Uterus (tissue), 3 donors: ENCODE measurements at regions not wholly inside any gene's neighbourhood (a gene's known extent, or its start where the extent isn't known, plus 50 kb on each side); places are given as distances from the start of the nearest gene placed in this dataset.
"Not testable (repeated sequence)": the region's sequence is repeated elsewhere in the genome, so short reads cannot be mapped to it uniquely, and the experiment has no call there.

Source experiments
- DNase-seq, 2 donors: peaks; one replicate each; pipeline ENCODE4 v3.0.0-alpha.2; 2019 to 2020
- H3K27ac ChIP-seq, 2 donors: fragments of 200-600 bp; sonication (generic); 1 replicate in 1 of 2; 2 replicates in 1 of 2; pipeline ENCODE4 v1.5.1; 2016 to 2018
- H3K27me3 ChIP-seq, 2 donors: fragments of 200-600 bp; sonication (generic); one replicate each; pipeline ENCODE4 v1.5.1; 2018 to 2019; ENCODE audit warnings: control low read depth in 1 of 2
- H3K36me3 ChIP-seq, 2 donors: fragments of 200-600 bp; sonication (generic); one replicate each; pipeline ENCODE4 v1.5.1; 2019; ENCODE audit warnings: control low read depth in 1 of 2
- H3K4me1 ChIP-seq, 2 donors: fragments of 200-600 bp; sonication (generic); one replicate each; pipeline ENCODE4 v1.5.1; 2018 to 2019; ENCODE audit warnings: control low read depth in 1 of 2
- H3K4me3 ChIP-seq, 2 donors: fragments of 200-600 bp; sonication (generic); 1 replicate in 1 of 2; 2 replicates in 1 of 2; pipeline ENCODE4 v1.5.1; 2018 to 2019; ENCODE audit warnings: mild to moderate bottlenecking in 1 of 2
- H3K9me3 ChIP-seq, 2 donors: fragments of 200-600 bp; sonication (generic); one replicate each; pipeline ENCODE4 v1.5.1; 2019; ENCODE audit warnings: control low read depth in 1 of 2
- POLR2A ChIP-seq, 2 donors: fragments of 450-650 bp; IDR thresholded peaks; one replicate each; pipeline ENCODE4 v1.6.1; 2016; ENCODE audit warnings: antibody characterized with exemption in 2 of 2, mild to moderate bottlenecking in 1 of 2, moderate library complexity in 1 of 2
- intact Hi-C: fragments of 100-400 bp; cut with DNase I; formaldehyde crosslinking; loops from one replicate; pipeline ENCODE4 v1.15.1; 2023; ENCODE audit warnings: low total_unique reads
- TF ChIP-seq, protein P1 (sequence below), 4 experiments: fragments of 200-600 bp in 2 of 4; fragments of 450-650 bp in 2 of 4; sonication (generic) in 2 of 4; IDR thresholded peaks; one replicate each; pipeline ENCODE4 v1.5.1; 2016 to 2019; ENCODE audit warnings: antibody characterized with exemption in 4 of 4, mild to moderate bottlenecking in 2 of 4, moderate library complexity in 1 of 4
- donor health status: DM: yes; HTN: yes; CAD: no.

DNA sequence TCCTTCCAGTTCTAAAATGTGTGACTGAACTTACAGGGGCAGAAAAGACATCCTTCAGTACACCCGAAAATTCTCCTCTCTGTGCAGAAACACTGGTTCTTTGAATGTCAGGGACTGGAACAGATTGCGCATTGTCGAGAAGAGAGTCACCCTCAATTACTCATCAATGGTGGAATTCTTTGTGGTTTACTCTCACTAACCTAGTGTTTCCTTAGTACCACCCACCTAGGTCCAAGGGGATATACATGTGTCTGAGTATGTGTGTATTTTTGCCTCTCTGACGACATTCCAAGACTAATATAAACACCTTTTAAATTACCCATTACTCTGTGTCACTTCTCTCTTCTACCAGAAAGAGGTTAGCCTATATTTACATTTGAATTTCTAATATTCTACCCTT, 660.8 kb downstream of the TLE1 start:
- Histone ChIP-seq H3K4me1 (no peaks in the 10 kb centered on the region), H3K27me3 (no peaks in the 10 kb centered on the region), H3K36me3 (no peaks in the 10 kb centered on the region), H3K9me3 (no peaks in the 10 kb centered on the region), H3K27ac (no peak overlapping the region), H3K4me3 (no peak overlapping the region)
- intact Hi-C loops: loop anchor here (10.0 kb wide), 1 partner anchor 64 kb away; no protein-coding TSS in a partner anchor
- DNase-seq: no peak
- no peak for TF ChIP-seq POLR2A (IDR thresholded peaks at IDR 0.05)
- TF ChIP-seq, protein P1, sequence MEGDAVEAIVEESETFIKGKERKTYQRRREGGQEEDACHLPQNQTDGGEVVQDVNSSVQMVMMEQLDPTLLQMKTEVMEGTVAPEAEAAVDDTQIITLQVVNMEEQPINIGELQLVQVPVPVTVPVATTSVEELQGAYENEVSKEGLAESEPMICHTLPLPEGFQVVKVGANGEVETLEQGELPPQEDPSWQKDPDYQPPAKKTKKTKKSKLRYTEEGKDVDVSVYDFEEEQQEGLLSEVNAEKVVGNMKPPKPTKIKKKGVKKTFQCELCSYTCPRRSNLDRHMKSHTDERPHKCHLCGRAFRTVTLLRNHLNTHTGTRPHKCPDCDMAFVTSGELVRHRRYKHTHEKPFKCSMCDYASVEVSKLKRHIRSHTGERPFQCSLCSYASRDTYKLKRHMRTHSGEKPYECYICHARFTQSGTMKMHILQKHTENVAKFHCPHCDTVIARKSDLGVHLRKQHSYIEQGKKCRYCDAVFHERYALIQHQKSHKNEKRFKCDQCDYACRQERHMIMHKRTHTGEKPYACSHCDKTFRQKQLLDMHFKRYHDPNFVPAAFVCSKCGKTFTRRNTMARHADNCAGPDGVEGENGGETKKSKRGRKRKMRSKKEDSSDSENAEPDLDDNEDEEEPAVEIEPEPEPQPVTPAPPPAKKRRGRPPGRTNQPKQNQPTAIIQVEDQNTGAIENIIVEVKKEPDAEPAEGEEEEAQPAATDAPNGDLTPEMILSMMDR (IDR thresholded peaks at IDR 0.05): no peak

DNA sequence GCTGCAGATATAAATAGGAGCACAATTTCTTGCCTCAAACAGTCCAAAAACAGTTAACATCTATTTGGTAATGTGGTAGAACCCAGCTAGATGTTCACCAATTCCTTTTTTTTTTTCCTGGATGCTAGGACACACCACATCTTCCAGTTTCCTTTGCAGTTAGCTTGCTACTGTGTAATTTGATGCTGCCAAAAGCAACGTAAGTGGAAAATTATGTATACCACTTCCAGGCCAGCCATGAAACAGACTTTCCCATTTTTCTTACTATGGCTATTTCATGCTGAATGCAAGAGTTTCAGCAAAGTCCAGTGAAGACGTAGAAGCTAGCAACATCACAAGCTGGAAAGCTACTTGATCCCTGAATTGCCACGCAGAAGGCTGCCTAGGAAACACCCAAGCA, 667.2 kb downstream of the TLE1 start:
- Histone ChIP-seq H3K9me3 (no peaks in the 10 kb centered on the region), H3K4me1 (no peaks in the 10 kb centered on the region), H3K36me3 (no peaks in the 10 kb centered on the region), H3K27ac (no peak overlapping the region), H3K27me3 (no peaks in the 10 kb centered on the region), H3K4me3 (no peak overlapping the region)
- TF ChIP-seq, protein P1 (IDR thresholded peaks at IDR 0.05): no peak
- TF ChIP-seq POLR2A (IDR thresholded peaks at IDR 0.05): no peak
- intact Hi-C loops: loop anchor here (10.0 kb wide), 1 partner anchor 57 kb away; no protein-coding TSS in a partner anchor
- no peak for DNase-seq

DNA sequence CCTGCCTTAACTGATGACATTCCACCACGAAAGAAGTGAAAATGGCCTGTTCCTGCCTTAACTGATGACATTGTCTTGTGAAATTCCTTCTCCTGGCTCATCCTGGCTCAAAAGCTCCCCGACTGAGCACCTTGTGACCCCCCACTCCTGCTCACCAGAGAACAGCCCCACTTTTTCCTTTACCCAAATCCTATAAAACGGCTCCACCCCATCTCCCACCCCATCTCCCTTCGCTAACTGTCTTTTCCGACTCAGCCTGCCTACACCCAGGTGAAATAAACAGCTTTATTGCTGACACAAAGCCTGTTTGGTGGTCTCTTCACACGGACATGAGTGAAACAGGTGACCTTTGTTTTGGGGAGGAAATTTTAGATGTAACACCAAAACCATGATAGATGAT, 674.4 kb downstream of the TLE1 start:
- DNase-seq, H3K27ac ChIP-seq, H3K9me3 ChIP-seq, intact Hi-C loops, H3K4me1 ChIP-seq, H3K4me3 ChIP-seq, H3K36me3 ChIP-seq, H3K27me3 ChIP-seq: not testable (repeated sequence)

DNA sequence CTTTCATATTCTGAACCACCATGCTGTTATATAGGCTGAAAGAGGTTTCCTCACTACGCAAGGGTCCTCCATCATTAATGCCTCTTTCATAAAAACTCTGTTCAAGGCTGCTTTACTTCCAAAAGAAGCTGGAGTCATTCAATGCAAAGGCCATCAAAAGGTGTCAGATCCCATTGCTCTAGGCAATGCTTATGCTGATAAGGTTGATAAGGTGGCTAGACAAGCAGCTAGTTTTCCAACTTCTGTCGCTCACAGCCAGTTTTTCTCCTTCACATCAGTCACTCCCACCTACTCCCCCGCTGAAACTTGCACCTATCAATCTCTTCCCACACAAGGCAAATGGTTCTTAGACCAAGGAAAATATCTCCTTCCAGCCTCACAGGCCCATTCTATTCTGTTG, 676.2 kb downstream of the TLE1 start:
- intact Hi-C loops: not testable (repeated sequence)

DNA sequence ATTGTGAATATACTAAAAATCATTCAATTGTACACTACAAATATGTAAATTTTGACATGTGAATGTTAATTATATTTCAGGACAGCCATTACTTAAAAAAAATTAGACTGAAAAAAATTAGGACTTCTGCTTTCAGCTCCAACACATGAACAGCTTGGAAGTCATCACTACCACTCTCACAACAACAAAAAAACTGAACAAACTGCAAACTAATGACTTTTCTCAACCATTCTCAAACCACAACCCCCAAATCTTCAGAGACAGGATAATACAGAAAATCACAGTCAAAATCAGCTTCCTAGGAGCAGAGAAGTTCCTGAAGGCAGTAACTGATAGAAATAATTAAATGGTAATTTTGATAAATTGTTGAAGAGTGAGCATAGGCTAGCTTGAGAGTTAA, 686.4 kb downstream of the TLE1 start:
- Histone ChIP-seq H3K27ac (no peak overlapping the region), H3K9me3 (no peaks in the 10 kb centered on the region), H3K27me3 (no peaks in the 10 kb centered on the region), H3K4me1 (no peaks in the 10 kb centered on the region), H3K4me3 (no peak overlapping the region), H3K36me3 (no peaks in the 10 kb centered on the region)
- intact Hi-C loops: no loop called here
- no peak for DNase-seq
- no peak for TF ChIP-seq POLR2A (IDR thresholded peaks at IDR 0.05)
- TF ChIP-seq, protein P1 (IDR thresholded peaks at IDR 0.05): no peak

More for the DNA sequence above, 676.2 kb downstream of the TLE1 start:
- DNase-seq, H3K36me3 ChIP-seq, H3K4me3 ChIP-seq, H3K27me3 ChIP-seq, H3K27ac ChIP-seq, H3K9me3 ChIP-seq, H3K4me1 ChIP-seq: not testable (repeated sequence)

DNA sequence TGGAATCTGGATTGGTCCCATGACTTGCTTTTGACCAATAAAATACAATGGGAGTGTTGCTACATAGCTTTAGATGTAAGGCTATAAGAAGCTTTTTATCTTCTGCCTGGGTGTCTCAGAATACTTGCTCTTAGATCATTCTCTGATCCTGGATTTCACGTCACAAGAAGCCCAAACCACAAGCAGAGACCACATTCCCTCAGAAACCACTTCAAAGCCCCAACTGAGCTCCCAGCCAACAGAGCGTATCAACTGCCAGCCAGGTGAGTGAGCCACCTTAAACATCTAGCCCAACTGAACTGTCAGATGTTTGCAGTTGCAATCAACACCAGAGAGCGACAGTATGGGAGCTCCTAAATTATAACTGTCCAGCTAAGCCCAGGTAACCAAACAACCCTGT, 687.1 kb downstream of the TLE1 start:
- DNase-seq: no peak
- TF ChIP-seq, protein P1 (IDR thresholded peaks at IDR 0.05): no peak
- TF ChIP-seq POLR2A (IDR thresholded peaks at IDR 0.05): no peak

More for the DNA sequence above, 687.1 kb downstream of the TLE1 start:
- H3K9me3 ChIP-seq: no peaks in the 10 kb centered on the region
- H3K27ac ChIP-seq: no peak overlapping the region
- H3K36me3 ChIP-seq: no peaks in the 10 kb centered on the region
- H3K27me3 ChIP-seq: no peaks in the 10 kb centered on the region
- intact Hi-C loops: no loop called here
- H3K4me1 ChIP-seq: no peaks in the 10 kb centered on the region
- H3K4me3 ChIP-seq: no peak overlapping the region
